ENCODE measurements at regions not wholly inside any gene's neighbourhood (a gene's known extent, or its start where the extent isn't known, plus 50 kb on each side); places are given as distances from the start of the nearest gene placed in this dataset.
"Not testable (repeated sequence)": the region's sequence is repeated elsewhere in the genome, so short reads cannot be mapped to it uniquely, and the experiment has no call there.

DNA sequence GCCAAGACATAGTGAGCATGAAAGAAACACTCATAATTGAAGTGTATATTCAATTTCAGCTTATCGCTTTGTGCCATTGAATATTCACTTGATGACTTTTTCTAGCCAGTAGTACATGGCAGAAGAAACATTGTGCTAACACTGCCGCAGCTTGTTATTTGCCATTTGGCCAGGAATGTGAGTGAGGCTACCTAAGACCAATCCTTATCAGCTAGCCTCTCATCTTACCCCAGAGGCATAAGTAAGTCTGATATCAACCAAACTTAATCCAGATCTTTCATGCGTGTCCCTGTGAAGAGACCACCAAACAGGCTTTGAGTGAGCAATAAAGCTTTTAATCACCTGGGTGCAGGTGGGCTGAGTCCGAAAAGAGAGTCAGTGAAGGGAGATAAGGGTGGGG is 586.0 kb upstream of the MBL2 start:
- Histone ChIP-seq H3K4me3 (ENCODE audit: low read depth, low read length) (no peak overlapping the region), H3K36me3 (no peaks in the 10 kb centered on the region), H3K27me3 (ENCODE audit: insufficient read depth, low read depth, severe bottlenecking) (no peaks in the 10 kb centered on the region), H3K9me3 (ENCODE audit: severe bottlenecking) (no peaks in the 10 kb centered on the region), H3K27ac (no peak overlapping the region)
- no peak for TF ChIP-seq CTCF (IDR thresholded peaks at IDR 0.05; ENCODE audit: low read depth, low read length)
- DNase-seq: no peak

DNA sequence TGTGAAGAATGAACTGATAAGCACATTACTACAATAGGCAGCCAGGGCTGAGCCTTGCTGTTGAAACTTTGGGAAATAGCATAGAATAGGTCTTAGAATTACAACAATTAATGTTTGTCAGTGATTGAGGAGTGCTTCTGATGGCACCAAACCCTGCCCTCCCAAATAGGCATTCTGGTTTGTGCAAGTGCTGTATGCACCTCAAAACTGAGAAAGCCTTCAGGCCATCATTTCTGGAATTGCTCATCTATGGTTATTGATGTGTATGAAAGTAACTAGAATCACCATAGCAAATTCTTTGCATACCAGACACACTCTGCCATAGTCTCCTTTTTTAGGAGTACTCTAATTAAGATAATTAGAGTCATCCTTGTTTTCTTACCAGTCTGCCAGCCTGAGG is 585.0 kb upstream of the MBL2 start:
- Histone ChIP-seq H3K9me3 (ENCODE audit: severe bottlenecking) (no peaks in the 10 kb centered on the region), H3K27me3 (ENCODE audit: insufficient read depth, low read depth, severe bottlenecking) (no peaks in the 10 kb centered on the region), H3K36me3 (no peaks in the 10 kb centered on the region), H3K27ac (no peak overlapping the region), H3K4me3 (ENCODE audit: low read depth, low read length) (no peak overlapping the region)
- TF ChIP-seq CTCF (IDR thresholded peaks at IDR 0.05; ENCODE audit: low read depth, low read length): no peak
- no peak for DNase-seq

DNA sequence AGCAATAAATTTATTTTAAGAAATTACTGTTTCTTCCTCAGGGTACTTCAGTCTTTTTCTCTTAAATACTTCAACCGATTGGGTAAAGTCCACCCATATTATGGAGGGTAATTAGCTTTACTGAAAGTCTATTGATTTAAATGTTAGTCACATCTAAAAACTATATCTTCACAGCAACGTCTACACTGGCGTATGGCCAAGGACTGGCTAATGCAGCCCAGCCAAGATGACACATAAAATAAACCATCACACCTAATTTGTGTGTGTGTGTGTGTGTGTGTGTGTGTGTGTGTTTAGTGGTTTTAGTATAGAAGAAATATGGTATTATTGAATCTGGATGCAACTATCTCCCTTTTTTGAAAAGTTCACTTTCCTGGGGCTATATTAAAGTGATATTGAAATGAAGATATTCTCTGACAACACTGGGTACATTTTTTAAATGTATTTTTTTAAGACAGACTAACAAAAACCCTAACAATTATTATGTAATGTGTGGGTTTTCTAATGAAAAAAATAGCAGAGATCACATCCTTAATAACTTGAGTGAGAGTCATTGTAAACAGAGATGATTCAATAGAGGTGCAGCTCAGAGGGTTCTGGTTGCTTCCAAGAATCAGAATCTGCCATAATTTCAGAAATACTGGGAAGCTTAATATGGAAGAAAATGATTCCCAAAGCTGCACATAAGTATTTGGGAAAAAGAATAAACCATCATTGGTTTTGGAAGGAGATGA is 584.2 kb upstream of the MBL2 start:
- no peak overlapping the region for H3K27ac ChIP-seq
- no peaks in the 10 kb centered on the region for H3K9me3 ChIP-seq (ENCODE audit: severe bottlenecking)
- H3K36me3 ChIP-seq: no peaks in the 10 kb centered on the region
- DNase-seq: no peak
- TF ChIP-seq CTCF (IDR thresholded peaks at IDR 0.05; ENCODE audit: low read depth, low read length): no peak
- no peaks in the 10 kb centered on the region for H3K27me3 ChIP-seq (ENCODE audit: insufficient read depth, low read depth, severe bottlenecking)
- no peak overlapping the region for H3K4me3 ChIP-seq (ENCODE audit: low read depth, low read length)

DNA sequence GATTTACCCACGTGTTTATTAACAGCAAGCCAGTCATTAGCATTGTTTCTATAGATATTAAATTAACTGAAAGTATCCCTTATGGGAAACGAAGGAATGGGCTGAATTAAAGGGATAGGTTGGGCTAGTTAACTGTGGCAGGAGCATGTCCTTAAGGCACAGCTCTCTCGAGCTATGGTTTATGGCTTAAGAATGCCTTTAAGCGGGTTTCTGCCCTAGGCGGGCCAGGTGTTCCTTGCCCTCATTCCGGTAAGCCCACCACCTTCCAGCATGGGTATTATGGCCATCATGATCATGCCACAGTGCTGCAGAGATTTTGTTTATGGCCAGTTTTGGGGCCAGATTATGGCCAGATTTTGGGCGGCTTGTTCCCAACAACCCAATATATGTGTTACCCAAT is 569.9 kb upstream of the MBL2 start:
- H3K36me3 ChIP-seq; H3K27ac ChIP-seq; DNase-seq; H3K4me3 ChIP-seq (ENCODE audit: low read depth, low read length); H3K27me3 ChIP-seq (ENCODE audit: insufficient read depth, low read depth, severe bottlenecking); H3K9me3 ChIP-seq (ENCODE audit: severe bottlenecking): not testable (repeated sequence)

DNA sequence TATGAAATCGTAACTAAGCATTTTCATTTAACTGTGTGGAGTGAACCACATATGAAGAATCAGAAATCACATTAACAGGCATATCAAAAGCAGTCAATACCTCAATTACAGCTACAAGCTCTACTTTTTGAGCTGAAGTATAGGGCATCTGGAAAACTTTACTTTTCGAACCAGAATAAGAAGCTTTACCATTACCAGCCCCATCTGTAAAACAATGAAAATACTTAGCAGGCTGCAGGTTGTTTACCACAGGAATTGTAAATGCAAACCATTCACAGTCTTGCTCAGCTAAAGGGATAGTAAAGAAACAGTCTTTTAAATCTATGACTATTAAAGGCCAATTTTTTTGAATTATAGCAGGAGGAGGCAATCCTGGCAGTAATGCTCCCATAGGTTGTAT is 565.6 kb upstream of the MBL2 start:
- H3K4me3 ChIP-seq (ENCODE audit: low read depth, low read length); DNase-seq; H3K36me3 ChIP-seq; H3K9me3 ChIP-seq (ENCODE audit: severe bottlenecking); H3K27me3 ChIP-seq (ENCODE audit: insufficient read depth, low read depth, severe bottlenecking); H3K27ac ChIP-seq: not testable (repeated sequence)

DNA sequence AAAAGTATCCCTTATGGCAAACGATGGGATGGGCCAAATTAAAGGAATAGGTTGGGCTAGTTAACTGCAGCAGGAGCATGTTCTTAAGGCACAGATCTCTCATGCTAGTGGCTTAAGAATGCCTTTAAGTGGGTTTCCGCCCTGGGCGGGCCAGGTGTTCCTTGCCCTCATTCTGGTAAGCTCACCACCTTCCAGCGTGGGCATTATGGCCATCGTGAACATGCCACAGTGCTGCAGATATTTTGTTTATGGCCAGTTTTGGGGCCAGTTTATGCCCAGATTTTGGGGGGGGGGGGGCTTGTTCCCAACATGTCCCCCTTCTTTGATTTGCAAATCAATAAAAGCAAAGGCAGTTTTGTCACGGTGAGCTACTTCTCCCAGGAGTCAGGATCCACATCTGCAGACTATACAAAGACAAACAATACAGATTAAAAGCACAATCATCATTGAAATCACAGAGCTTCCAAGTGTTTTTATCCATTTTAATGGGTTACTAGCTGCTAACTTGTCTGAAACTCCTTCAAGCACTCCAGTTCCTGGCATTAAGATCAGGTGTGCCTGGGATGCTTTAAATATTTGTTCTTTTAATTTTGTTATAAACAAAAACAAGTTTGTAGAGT is 563.3 kb upstream of the MBL2 start:
- not testable (repeated sequence) for H3K36me3 ChIP-seq; H3K27me3 ChIP-seq (ENCODE audit: insufficient read depth, low read depth, severe bottlenecking); H3K27ac ChIP-seq; H3K4me3 ChIP-seq (ENCODE audit: low read depth, low read length); DNase-seq; H3K9me3 ChIP-seq (ENCODE audit: severe bottlenecking)

DNA sequence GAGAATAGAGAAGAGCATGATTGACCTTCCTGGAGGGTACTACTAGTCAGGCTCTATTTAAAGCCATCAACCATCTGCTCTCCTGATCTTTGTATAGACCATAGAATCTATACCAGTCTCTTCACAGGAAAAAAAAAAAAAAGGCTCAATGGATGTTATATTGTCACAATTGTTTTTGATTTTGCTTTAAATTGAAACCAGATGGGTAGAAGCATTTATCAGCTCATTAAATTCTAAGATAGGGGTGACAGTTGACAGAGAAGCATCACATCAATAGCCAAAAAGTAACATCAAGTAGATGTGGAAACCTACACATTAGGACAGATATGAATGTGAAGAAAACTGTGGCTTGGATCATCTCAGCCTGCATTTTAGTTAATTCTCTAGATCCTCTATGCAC is 558.9 kb upstream of the MBL2 start:
- peaks cover 5% of the 10 kb centered on the region for H3K9me3 ChIP-seq (ENCODE audit: severe bottlenecking)
- no peaks in the 10 kb centered on the region for H3K36me3 ChIP-seq
- no peak for DNase-seq
- H3K27ac ChIP-seq: no peak overlapping the region
- H3K27me3 ChIP-seq (ENCODE audit: insufficient read depth, low read depth, severe bottlenecking): no peaks in the 10 kb centered on the region
- no peak overlapping the region for H3K4me3 ChIP-seq (ENCODE audit: low read depth, low read length)
- no peak for TF ChIP-seq CTCF (IDR thresholded peaks at IDR 0.05; ENCODE audit: low read depth, low read length)

DNA sequence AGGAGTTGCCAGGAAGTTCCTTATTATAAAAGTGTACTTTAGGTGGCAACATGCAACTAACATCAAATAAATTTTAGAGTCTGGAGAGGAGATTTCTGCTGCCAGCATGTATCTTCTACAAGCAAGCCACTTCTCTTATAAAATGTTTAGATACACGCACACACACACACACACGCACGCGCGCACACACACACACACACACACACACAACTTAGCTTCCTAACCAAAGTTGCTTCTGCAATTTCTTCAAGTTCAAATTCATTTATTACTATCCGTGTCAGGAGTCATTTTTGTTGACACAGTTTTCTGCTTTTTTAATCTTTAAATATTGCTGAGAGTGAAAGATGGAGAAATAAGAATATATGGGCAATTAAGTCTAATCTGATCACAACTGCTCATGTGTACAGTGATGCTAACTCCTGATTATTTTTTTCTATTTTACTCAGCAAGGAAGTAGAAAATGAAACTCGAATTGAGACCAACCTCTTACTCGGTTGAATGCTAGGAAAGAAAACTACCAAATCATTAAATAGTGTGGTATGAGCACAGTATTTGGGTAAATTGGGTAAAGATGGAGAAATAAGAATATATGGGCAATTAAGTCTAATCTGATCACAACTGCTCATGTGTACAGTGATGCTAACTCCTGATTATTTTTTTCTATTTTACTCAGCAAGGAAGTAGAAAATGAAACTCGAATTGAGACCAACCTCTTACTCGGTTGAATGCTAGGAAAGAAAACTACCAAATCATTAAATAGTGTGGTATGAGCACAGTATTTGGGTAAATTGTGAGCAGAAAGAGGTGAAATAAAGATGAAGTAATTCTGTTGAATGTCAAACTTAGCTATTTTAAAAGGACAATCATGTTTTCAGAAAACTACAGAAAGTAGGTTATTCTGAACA is 554.1 kb upstream of the MBL2 start:
- H3K9me3 ChIP-seq (ENCODE audit: severe bottlenecking); DNase-seq; H3K36me3 ChIP-seq; H3K27ac ChIP-seq; H3K27me3 ChIP-seq (ENCODE audit: insufficient read depth, low read depth, severe bottlenecking); H3K4me3 ChIP-seq (ENCODE audit: low read depth, low read length): not testable (repeated sequence)

All from WERI-Rb-1 (cell line).